Gastroesophageal sphincter (tissue), 4 donors: ENCODE measurements at regions not wholly inside any gene's neighbourhood (a gene's known extent, or its start where the extent isn't known, plus 50 kb on each side); places are given as distances from the start of the nearest gene placed in this dataset.

Experiments
- ATAC-seq: fragments of 150-250 bp; one replicate; pipeline ENCODE4 v1.9.1; 2016; ENCODE audit warnings: mild to moderate bottlenecking, moderate library complexity
- H3K27ac ChIP-seq, 4 donors: fragments of 200-600 bp; sonication (generic) in 3 of 4; 1 replicate in 3 of 4; 2 replicates in 1 of 4; pipeline ENCODE4 v1.5.1; 2016 to 2019
- H3K27me3 ChIP-seq: fragments of 200-600 bp; sonication (generic); one replicate; pipeline ENCODE4 v1.5.1; 2019
- H3K36me3 ChIP-seq, 2 donors: fragments of 200-600 bp; sonication (generic); one replicate each; pipeline ENCODE4 v1.5.1; 2019; ENCODE audit warnings: control low read depth in 1 of 2
- H3K4me1 ChIP-seq, 3 donors: fragments of 200-600 bp; sonication (generic); 1 replicate in 2 of 3; 2 replicates in 1 of 3; pipeline ENCODE4 v1.5.1; 2016 to 2019; ENCODE audit warnings: control low read depth in 2 of 3
- H3K4me3 ChIP-seq, 2 donors: fragments of 200-600 bp; sonication (generic); one replicate each; pipeline ENCODE4 v1.5.1; 2019; ENCODE audit warnings: mild to moderate bottlenecking in 1 of 2, moderate library complexity in 1 of 2
- H3K9me3 ChIP-seq, 3 donors: fragments of 200-600 bp; sonication (generic); one replicate each; pipeline ENCODE4 v1.5.1; 2017 to 2019; ENCODE audit warnings: control low read depth in 2 of 3
- EP300 ChIP-seq: sonication (generic); formaldehyde crosslinking; IDR thresholded peaks from one replicate; pipeline ENCODE4 v1.6.1; 2017; ENCODE audit warnings: antibody characterized with exemption, mild to moderate bottlenecking
- POLR2A ChIP-seq, 2 donors: fragments of 450-650 bp; IDR thresholded peaks; one replicate each; pipeline ENCODE4 v1.6.1; 2017; ENCODE audit warnings: antibody characterized with exemption in 2 of 2, mild to moderate bottlenecking in 2 of 2, moderate library complexity in 1 of 2
- POLR2AphosphoS5 ChIP-seq: sonication (generic); formaldehyde crosslinking; IDR thresholded peaks from one replicate; pipeline ENCODE4 v1.6.1; 2017; ENCODE audit warnings: antibody characterized with exemption
- WGBS, 2 donors: methylation state at CpG; one replicate each; pipeline ENCODE4 v1.1.5; 2018; ENCODE audit warnings: low coverage in 1 of 2; 5-methylcytosine and 5-hydroxymethylcytosine counted together
- TF ChIP-seq, protein P1 (sequence below), 4 experiments: fragments of 200-600 bp in 2 of 4; fragments of 450-650 bp in 2 of 4; sonication (generic) in 1 of 4; IDR thresholded peaks; one replicate each; pipeline ENCODE4 v1.5.1; 2017 to 2019; ENCODE audit warnings: antibody characterized with exemption in 4 of 4, mild to moderate bottlenecking in 2 of 4, moderate library complexity in 2 of 4

- Histone ChIP-seq H3K4me1 (peaks cover 0 to 25% (median 2%) of the 10 kb centered on the region in 3 donors), H3K36me3 (no peaks in the 10 kb centered on the region), H3K9me3 (no peaks in the 10 kb centered on the region), H3K27ac (peak overlapping the region; percentile 64 to 79 (median 74)), H3K4me3 (no peak overlapping the region), H3K27me3 (no peaks in the 10 kb centered on the region)
- TF ChIP-seq POLR2A (IDR thresholded peaks at IDR 0.05) (no peak), POLR2AphosphoS5 (no peak), EP300 (no peak)
- TF ChIP-seq, protein P1, sequence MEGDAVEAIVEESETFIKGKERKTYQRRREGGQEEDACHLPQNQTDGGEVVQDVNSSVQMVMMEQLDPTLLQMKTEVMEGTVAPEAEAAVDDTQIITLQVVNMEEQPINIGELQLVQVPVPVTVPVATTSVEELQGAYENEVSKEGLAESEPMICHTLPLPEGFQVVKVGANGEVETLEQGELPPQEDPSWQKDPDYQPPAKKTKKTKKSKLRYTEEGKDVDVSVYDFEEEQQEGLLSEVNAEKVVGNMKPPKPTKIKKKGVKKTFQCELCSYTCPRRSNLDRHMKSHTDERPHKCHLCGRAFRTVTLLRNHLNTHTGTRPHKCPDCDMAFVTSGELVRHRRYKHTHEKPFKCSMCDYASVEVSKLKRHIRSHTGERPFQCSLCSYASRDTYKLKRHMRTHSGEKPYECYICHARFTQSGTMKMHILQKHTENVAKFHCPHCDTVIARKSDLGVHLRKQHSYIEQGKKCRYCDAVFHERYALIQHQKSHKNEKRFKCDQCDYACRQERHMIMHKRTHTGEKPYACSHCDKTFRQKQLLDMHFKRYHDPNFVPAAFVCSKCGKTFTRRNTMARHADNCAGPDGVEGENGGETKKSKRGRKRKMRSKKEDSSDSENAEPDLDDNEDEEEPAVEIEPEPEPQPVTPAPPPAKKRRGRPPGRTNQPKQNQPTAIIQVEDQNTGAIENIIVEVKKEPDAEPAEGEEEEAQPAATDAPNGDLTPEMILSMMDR (IDR thresholded peaks at IDR 0.05) = no peak
- no peak for ATAC-seq
- WGBS, 2 donors = 18 to 35% methylated on average over 5 of the region's 5 CpGs
These were observed 172.7 kb upstream of the PRICKLE2 start for GRCh38 chr3:64398006-64398405.

- peak overlapping the region; percentile 64 to 79 (median 74) for H3K27ac ChIP-seq
- no peaks in the 10 kb centered on the region for H3K36me3 ChIP-seq
- H3K9me3 ChIP-seq = no peaks in the 10 kb centered on the region
- no peak overlapping the region for H3K4me3 ChIP-seq
- H3K27me3 ChIP-seq = no peaks in the 10 kb centered on the region
- no peak for ATAC-seq
- 45 to 69% methylated on average over 2 of the region's 2 CpGs for WGBS, 2 donors
- TF ChIP-seq, protein P1 (IDR thresholded peaks at IDR 0.05) = no peak
- no peak for TF ChIP-seq EP300
- TF ChIP-seq POLR2AphosphoS5 = no peak
- TF ChIP-seq POLR2A (IDR thresholded peaks at IDR 0.05) = no peak
- H3K4me1 ChIP-seq = peaks cover 0 to 25% (median 2%) of the 10 kb centered on the region in 3 donors
These were observed 172.3 kb upstream of the PRICKLE2 start for GRCh38 chr3:64397573-64397972.

DNA sequence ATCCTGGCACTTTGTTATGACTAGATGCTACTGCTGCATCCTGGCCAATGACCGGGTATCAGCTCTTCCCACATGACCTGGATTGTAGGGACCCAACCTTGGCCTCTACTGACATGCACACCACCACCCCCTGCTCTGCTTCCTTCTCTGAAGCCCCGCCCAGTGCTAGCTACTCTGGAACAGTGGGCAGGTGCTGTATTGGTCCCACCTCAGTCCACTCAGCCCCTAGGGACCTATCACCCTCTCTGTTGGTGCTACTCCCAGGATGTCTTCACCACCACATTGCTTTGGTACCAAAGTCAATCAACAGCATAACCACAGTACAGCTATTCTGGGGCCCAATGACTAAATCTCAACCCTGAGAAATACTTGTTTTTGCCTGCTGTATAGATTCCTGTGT is 170.2 kb upstream of the PRICKLE2 start:
- H3K9me3 ChIP-seq = no peaks in the 10 kb centered on the region
- TF ChIP-seq POLR2AphosphoS5 (no peak), EP300 (no peak), POLR2A (IDR thresholded peaks at IDR 0.05) (no peak)
- TF ChIP-seq, protein P1 (IDR thresholded peaks at IDR 0.05) = no peak
- H3K4me1 ChIP-seq = peaks cover 0 to 25% (median 2%) of the 10 kb centered on the region in 3 donors
- 94 to 100% methylated on average over 2 of the region's 2 CpGs for WGBS, 2 donors
- ATAC-seq = peak; percentile 29
- no peaks in the 10 kb centered on the region for H3K36me3 ChIP-seq
- H3K27me3 ChIP-seq = no peaks in the 10 kb centered on the region
- H3K4me3 ChIP-seq = no peak overlapping the region
- H3K27ac ChIP-seq = no peak overlapping the region

DNA sequence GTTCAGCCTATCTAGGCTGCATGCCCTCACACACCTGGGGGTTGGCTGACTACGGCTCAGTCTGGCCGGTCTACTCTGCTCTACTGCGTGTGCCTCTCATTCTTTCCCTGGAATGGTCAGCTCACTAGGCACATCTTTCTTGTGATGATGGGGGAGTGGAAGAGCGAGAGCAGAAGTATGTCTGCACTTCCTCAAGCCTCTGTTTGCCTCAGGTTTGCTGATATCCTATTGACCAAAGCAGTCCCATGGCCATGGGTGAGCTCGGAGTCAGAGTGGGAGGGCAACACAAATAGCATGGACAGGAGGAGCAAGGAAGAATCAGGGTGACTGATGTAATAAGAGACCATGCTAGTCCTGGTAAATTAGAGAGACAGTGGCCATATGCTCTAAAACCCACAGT is 167.9 kb upstream of the PRICKLE2 start:
- Histone ChIP-seq H3K27me3 (no peaks in the 10 kb centered on the region), H3K4me1 (peaks cover 0 to 13% (median 2%) of the 10 kb centered on the region in 3 donors), H3K4me3 (no peak overlapping the region), H3K9me3 (no peaks in the 10 kb centered on the region), H3K27ac (no peak overlapping the region), H3K36me3 (no peaks in the 10 kb centered on the region)
- 84 to 100% methylated on average over 1 to 3 of the region's 5 CpGs for WGBS, 2 donors
- no peak for ATAC-seq
- TF ChIP-seq POLR2A (IDR thresholded peaks at IDR 0.05) (no peak), EP300 (no peak), POLR2AphosphoS5 (no peak)
- TF ChIP-seq, protein P1 (IDR thresholded peaks at IDR 0.05) = no peak

- TF ChIP-seq POLR2AphosphoS5 (no peak), POLR2A (IDR thresholded peaks at IDR 0.05) (no peak), EP300 (no peak)
- TF ChIP-seq, protein P1 (IDR thresholded peaks at IDR 0.05) = no peak
- H3K4me3 ChIP-seq = no peak overlapping the region
- 80 to 93% methylated on average over 3 to 6 of the region's 6 CpGs for WGBS, 2 donors
- no peaks in the 10 kb centered on the region for H3K27me3 ChIP-seq
- no peak overlapping the region for H3K27ac ChIP-seq
- no peak for ATAC-seq
- no peaks in the 10 kb centered on the region for H3K9me3 ChIP-seq
- peaks cover 0 to 1% (median 0%) of the 10 kb centered on the region in 3 donors for H3K4me1 ChIP-seq
- H3K36me3 ChIP-seq = no peaks in the 10 kb centered on the region
These were observed 166.7 kb upstream of the PRICKLE2 start for GRCh38 chr3:64392001-64392400.
